Limb (tissue), 2 donors: ENCODE measurements at regions not wholly inside any gene's neighbourhood (a gene's known extent, or its start where the extent isn't known, plus 50 kb on each side); places are given as distances from the start of the nearest gene placed in this dataset.
"Not testable (repeated sequence)": the region's sequence is repeated elsewhere in the genome, so short reads cannot be mapped to it uniquely, and the experiment has no call there.

ENCODE experiments used
- DNase-seq, 2 donors: peaks; one replicate each; pipeline ENCODE4 v3.0.0-alpha.2; 2016; ENCODE audit errors: extremely low spot score in 2 of 2

- DNase-seq, result no peak
These were observed 146.8 kb upstream of the TMPRSS15 start for GRCh38 chr21:18550361-18550760.

DNA sequence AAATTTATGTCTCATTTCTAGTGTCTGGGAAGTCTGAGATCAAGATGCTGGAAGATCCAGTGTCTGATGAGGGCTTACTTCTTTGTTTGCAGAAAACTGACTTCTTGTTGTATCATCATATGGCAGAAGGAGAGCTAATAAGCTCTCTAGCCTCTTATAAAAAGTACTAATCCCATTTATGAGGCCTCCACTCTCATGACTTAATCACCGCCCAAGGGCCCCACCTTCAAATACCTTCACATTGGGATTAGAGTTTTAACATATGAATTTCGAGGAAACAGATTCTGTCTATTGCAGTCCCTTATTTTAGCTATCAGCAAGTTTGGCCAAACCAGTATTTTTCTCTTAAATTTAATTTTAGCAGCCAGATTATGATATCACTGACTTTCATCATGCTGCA lies 150.2 kb upstream of the TMPRSS15 start:
- DNase-seq, result no peak

DNA sequence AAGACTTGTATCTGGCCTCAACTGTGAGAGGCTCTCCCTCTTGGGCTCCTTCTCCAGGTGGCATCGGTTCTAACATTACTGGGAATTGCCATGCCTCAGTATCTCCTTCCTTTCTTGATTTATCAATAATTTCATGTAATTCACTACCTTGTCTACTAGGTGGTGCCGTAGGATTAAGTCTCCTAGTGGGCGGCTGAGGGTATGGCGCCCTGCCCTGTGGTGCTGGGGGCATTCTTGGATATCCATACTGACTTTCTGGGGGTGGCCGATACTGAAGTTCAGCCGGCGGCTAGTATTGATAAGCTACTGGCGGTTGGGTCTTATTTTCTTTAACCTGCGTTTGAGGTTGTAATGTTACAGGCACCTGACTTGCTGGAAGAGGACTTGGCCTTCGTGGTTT lies 164.2 kb upstream of the TMPRSS15 start:
- not testable (repeated sequence) for DNase-seq

GRCh38 chr21:18588001-18588662 lies 184.5 kb upstream of the TMPRSS15 start:
- no peak for DNase-seq

DNA sequence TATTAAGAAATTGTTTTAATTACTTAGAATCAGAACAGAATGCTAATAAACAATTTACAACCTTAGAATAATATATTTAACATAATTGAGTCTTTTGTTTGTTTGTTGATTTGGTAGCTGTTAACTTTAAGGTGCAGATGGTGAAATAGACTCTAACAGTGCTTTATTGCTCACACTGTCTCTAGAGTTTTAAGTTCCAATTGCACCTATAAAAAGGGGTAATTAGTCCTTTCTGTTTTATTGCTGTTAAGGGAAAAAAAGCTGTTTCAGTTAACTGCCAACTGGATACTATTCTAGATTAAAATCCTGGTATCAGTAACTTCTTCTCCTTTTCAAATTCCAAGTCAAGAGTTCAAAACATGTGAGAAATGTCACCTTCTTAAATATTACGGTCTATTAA lies 197.6 kb upstream of the TMPRSS15 start:
- DNase-seq, result no peak

DNA sequence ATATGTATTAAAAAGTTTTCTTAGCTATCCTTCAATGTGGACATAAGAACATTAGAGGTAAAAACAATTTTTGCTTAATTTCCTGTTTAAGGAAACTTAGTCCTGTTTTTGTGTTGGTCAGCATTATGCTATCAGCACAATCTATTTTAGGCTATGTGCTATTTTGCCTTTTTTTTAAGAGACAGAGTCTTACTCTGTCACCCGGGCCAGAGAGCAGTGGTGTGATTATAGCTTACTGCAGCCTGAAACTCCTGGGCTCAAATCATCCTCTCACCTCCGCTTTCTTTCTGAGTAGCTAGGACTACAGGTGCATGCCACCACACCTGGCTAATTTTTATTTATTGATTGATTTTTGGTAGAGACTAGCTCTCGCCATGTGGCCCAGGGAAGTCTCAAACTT lies 199.1 kb upstream of the TMPRSS15 start:
- no peak for DNase-seq

- no peak for DNase-seq
These were observed 199.7 kb upstream of the TMPRSS15 start for GRCh38 chr21:18603261-18603660.

DNA sequence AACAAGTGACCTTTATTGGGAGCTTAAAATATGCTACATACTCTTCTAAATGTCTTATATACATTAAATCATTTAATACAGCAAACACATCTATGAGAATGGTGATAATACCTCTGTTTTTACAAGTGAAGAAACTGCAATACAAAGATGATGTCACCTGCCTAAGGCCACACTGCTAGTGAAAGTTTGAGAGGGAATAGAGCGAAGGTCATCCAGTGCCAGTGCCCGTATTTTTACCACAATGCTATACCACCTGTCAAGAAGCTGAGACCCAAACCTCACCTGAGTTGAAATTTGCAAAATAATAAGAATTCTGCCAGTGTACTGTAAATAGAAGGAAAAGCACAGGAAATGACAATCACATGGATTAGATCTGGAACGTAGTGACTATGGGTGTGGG lies 200.4 kb upstream of the TMPRSS15 start:
- no peak for DNase-seq

GRCh38 chr21:18608226-18608625 lies 204.6 kb upstream of the TMPRSS15 start:
- DNase-seq, result no peak

DNA sequence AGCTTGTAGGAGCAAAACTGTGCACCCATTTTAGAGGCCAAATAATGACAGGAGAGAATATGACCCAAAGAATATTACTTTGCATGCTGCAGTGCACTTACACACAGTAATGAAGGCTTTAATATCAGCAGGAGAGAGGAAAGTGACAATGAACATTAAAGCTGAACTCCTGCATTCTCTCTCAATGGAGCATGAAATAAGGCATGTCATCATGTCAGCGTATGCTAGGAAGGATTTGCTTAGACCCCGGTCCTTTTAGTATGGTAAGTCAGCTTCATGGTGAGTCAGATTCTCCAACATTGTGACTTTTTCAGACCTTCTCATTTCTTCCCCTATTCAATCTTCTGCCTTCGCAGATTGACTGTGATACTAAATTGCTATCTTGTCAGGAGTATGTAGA lies 210.7 kb upstream of the TMPRSS15 start:
- DNase-seq, result no peak

DNA sequence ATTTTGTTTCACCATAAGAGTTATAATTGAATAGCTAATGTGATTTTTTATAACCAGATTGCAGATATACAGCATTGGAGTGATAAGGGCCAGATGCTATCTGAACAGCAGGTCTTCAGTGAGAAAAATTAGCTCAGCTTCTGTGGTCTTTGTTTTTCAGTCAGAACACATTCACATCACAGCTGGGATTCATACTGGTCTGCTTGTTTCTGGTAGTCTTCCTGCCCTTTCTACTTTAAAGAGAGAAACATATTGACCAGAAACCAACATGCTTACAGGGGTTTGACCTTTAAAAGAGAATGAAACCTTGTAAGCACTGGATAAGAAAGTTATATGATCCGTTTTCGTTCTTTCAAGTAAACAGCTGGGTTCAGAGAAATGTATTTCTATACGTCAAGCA lies 213.7 kb upstream of the TMPRSS15 start:
- DNase-seq, result no peak

- no peak for DNase-seq
These were observed 216.9 kb upstream of the TMPRSS15 start for GRCh38 chr21:18620436-18620835.

DNA sequence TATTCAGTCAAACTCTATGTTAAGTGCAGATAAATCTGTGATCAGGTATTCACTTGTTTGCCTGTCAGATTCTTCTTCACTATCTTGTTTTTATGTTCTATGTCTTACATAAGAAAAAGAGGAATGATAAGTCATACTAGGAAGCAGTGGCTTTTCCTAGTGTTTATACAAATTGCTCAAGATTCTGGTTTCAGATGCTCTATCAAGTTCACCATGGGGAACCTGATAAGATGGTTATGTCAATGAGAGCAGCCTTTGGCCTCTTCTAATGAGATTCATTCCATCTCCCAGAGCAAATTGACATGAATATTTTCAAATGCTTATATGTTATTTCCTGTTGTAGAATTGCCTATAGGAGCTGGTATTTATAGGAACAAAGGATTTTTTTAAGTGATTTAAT lies 218.8 kb upstream of the TMPRSS15 start:
- no peak for DNase-seq

DNA sequence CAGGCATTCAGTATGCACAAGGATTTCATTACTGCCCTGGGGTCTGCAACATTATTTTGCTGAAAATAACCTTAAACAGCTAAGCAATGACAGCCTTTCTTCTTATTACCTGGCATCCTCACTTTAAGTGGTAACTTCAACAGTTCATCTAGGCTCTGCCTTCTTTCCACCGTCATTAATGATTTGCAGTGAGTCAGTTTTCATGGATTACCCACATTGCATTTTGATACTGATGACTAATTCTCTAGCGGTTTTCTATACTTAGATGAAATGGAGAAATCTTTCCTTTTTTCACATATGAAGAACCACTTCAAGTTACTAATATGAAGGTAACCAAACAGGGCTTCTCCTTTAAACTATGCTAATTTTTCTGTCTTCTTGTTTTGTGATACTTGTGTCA lies 226.9 kb upstream of the TMPRSS15 start:
- no peak for DNase-seq

DNA sequence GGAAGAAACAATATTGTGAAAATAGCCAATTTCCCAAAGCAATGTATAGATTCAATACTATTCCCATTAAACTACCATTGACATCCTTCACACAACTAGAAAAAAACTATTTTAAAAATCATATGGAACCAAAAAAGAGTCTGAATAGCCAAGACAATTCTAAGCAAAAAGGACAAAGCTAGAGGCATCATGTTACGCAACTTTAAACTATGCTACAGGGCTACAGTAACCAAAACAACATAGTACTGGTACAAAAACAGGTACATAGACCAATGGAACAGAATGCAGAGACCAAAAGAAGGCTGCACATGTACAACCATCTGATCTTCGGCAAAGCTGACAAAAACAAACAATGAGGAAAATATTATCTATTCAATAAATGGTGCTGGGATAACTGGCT lies 233.3 kb upstream of the TMPRSS15 start:
- no peak for DNase-seq

DNA sequence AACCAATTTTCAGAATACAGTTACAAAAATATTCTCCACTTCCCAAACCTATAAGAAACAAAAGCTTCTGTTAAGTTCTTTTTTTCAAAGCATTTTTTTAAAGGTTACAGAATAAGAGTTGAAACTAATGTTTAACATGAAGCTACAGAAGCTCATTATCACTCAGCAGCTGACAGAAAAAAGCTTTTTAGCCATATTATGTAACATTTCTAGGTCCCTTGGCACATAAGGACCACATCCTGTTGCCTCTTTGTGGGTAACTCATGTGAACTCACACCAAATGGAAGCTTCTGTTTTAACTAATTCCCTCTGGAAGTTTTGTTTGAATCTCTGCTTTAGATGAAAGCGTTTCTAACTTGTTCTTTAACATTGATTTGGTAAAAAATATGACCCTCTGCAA lies 242.5 kb upstream of the TMPRSS15 start:
- no peak for DNase-seq

- DNase-seq, result no peak
These were observed 252.3 kb upstream of the TMPRSS15 start for GRCh38 chr21:18655931-18656330.

DNA sequence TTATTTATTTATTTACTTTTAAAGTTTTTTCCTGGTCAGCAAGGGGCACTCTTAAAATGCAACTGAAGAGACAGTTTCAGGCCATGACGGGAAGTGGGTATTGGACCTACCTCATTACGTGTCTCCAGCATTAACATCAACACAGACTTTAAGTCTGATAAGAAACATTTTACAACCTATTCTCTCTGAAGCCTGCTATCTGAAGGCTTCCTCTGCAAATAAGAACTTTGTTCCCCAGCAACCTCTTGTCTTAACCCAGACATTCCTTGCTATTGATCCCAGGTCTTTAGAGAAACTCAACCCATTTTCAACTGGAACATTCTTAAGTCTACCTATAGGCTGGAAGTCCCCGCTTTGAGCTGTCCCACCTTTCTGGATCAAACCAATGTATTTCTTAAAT lies 258.3 kb upstream of the TMPRSS15 start:
- no peak for DNase-seq

- no peak for DNase-seq
These were observed 260.1 kb upstream of the TMPRSS15 start for GRCh38 chr21:18663663-18664062.

GRCh38 chr21:18666725-18667124 lies 263.1 kb upstream of the TMPRSS15 start:
- DNase-seq, result no peak

DNA sequence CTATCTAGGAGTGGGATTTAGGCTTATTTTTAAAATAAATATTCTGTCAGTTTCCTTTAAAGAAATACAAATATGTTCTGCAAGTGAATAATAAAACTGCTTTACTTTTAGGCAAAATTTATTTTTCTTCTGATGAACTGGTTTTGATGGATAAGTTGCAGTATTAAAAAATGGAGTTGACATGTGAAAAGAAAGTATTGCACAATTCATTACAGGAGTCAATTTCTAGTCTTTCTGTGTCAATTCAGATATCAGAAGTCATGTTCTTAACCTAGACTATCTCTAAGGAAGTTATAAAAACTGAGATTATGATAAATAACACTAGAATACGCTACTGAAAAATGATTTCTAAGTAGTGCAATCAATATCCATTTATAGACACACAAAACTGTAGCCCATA lies 270.2 kb upstream of the TMPRSS15 start:
- DNase-seq, result no peak

DNA sequence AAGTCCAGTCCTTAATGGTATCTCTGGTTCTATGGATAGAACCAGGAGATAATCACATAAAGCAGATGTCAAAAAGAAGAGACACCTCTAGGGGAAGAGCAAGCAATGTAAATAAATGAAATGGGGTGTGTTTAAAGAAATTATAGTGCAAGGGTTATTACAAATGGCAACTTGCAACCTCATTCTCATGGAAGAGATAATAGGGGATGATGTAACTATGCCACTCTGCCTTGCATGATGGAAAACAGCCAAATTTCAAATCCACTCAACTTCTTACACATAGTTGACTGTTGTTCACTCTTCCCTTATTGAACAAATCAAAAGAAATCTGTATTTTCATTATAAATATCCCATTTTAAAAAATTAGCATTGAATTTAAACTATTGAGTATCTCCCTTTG lies 274.0 kb upstream of the TMPRSS15 start:
- no peak for DNase-seq

DNA sequence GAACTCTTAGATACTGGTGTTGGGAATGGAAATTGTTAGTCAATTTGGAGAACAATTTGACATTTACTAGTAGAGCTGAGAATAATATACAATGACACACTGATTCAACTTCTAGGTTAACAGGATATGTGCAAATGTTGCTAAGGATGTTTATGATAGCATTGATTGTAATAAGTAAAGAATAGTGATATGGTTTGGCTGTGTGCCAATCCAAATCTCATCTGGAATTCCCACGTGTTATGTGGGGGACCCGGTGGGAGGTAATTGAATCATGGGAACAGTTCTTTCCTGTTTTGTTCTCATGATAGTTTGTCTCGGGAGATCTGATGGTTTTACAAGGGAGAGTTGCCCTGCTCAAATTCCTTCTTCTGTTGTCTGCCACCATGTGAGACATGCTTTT lies 302.4 kb upstream of the TMPRSS15 start:
- DNase-seq, result no peak

GRCh38 chr21:18711662-18712061 lies 308.1 kb upstream of the TMPRSS15 start:
- DNase-seq, result no peak
